ENCODE measurements at regions not wholly inside any gene's neighbourhood (a gene's known extent, or its start where the extent isn't known, plus 50 kb on each side); places are given as distances from the start of the nearest gene placed in this dataset.
A peak's percentile ranks its signal among the peaks of the same experiment; 100 is the strongest.

DNA sequence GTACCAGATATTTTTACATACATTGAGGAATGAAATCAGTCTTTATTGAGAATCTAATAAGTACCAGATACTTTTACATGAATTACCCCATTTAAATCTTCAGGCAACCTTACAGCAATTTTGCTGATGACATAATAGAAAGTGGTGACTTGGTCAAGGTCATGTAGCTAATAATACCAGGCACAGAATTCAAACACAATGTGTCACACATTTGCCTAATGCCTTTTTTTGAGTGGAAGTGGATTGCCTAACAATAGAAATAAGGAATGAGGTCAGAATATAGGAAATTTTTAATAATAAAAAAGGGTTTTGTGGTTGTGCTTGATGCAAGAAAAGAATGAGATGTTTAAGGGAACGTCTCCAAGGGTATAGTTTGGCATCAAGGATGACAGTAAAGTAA, 466.6 kb upstream of the IGFBP3 start:
- DNase-seq, result no peak

GRCh38 chr7:46386428-46387399, 465.6 kb upstream of the IGFBP3 start:
- no peak for DNase-seq

DNA sequence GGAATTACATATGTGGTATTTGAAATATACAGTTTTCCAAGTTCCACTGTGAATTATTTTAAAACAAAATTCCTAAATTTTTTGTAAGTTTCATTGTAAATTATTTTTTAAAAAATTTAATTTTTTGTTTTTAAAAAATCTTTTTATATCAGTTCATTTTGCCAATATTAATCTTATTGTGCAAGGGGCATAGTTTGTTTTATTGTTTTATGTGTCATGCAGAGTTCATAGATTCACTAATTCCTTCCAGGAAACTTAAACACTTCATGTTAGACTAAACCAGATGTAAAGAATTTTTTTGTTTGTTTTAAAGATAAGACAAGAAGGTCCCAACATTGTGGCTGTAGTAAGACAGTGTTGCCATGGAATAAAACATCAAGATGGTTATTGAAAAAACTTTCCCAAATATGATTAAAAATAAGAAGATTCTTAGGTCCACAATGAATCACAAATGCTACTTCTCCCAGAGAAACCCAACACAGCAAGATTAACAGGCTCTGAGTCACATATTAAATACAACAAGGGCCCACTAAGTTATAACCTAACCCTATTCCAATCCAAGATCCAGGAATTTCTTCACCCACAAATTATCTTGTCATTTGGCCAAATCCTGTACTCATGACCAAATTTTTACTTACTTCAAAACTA, 464.7 kb upstream of the IGFBP3 start:
- no peak for DNase-seq

- DNase-seq, result no peak
These were observed 462.5 kb upstream of the IGFBP3 start for GRCh38 chr7:46383605-46384004.

DNA sequence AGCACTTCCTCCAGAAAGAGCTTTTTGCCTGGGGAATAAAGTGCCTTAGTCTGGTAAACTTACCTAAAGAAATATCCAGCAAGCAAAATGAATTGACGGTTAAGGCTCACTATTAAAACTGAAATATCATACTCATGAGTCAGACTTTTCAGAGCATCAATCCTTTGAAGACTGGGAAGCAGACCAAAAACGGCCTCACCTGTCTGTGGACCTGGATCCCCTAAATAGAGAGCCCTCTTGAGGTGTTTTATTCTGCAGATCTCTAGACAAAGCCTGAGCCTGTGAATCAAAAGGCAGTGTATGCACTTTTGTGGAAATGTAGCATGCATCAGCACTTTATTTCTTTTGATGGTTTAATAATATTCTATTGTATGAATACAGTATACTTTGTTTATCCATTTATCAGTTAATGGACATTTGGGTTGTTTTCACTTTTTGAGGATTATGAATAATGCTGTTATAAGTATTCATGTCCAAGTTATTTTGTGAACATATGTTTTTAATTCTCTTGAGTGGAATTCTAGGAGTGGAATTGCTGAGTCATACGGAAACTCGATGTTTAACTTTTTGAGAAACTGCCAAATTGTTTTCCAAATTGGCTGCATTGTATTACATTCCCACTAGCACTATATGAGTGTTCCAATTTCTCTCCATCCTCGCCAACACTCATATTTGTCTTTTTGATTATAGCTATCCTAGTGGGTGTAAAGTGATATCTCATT, 449.0 kb upstream of the IGFBP3 start:
- DNase-seq, result no peak

- DNase-seq, result no peak
These were observed 447.8 kb upstream of the IGFBP3 start for GRCh38 chr7:46368871-46369270.

DNA sequence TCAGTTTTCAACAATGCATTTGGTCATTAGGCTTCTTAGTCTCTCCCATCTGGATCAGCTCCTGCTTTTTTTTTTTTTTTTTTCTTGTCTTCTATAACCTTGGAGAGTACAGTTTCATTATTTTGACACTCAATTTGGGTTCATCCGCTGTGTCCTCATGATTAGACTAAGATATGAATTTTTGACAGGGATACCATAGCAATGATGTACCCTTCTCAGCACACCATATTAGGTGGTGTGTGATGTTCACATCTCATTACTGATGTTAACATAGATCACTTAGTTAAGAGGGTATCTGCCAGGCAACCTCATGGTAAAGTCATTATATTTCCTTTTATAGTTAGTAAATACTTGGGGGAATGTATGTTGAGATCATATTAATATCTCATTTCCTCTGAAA, 445.5 kb upstream of the IGFBP3 start:
- no peak for DNase-seq

DNA sequence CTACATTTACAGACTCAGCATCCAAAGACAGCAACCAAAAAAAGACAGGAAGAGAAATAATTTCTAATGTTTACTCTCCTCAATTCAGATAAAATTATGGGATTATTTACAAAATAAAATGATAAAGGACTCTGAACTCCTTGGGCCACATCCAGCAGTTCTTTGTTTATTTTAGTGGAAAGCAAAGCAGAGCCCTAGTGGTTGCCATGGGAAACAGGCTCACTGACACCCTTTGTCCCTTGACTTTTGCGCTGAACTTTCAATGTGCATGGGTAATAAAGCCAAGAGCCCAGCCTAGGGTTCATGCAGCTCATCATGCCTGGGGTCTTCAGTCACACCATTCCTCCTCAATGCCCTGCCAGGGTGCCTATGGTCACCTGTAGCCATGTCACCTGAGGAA, 442.6 kb upstream of the IGFBP3 start:
- no peak for DNase-seq

- DNase-seq, result no peak
These were observed 439.7 kb upstream of the IGFBP3 start for GRCh38 chr7:46360811-46361210.

DNA sequence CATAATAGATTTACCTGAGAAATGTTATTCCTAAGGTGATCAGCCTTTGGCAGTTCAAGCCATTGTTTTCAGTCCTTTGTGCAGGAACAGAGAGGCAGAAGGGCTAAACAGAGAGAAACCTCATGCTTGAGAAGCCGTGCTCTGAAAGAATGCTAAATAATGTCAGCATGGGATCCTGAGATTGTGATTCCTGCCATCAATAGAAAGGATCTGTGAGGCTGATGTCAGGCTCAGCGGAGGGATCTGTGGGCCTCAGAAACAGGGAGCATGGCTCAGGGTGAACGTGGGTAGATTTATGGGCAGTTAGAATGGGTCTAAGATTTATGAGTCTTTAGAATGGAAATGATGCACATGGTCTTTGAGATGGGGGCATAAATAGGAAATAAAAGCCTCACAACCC, 439.2 kb upstream of the IGFBP3 start:
- DNase-seq, result no peak

- DNase-seq, result no peak
These were observed 436.8 kb upstream of the IGFBP3 start for GRCh38 chr7:46357851-46358250.

- DNase-seq, result no peak
These were observed 436.2 kb upstream of the IGFBP3 start for GRCh38 chr7:46357290-46357689.

DNA sequence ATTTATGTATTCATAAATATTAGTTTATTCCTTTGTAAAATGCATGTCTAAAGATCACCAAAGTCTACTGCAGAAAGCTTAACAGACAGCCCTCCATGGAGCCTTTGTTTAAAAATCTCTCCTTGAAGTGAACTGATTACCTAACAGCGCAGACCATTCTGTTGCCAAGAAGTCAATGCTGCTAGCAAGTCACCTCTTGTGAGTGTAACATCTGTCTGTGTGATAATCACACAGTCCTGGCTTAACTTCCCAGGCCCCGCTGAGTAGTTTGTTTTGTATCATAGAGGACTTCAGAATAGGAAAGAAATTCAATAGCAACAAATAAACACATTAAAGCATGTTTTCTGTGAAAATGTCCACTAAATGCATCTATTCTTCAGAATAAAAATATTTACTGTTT, 435.3 kb upstream of the IGFBP3 start:
- no peak for DNase-seq

- DNase-seq, result no peak
These were observed 434.3 kb upstream of the IGFBP3 start for GRCh38 chr7:46355331-46355730.

DNA sequence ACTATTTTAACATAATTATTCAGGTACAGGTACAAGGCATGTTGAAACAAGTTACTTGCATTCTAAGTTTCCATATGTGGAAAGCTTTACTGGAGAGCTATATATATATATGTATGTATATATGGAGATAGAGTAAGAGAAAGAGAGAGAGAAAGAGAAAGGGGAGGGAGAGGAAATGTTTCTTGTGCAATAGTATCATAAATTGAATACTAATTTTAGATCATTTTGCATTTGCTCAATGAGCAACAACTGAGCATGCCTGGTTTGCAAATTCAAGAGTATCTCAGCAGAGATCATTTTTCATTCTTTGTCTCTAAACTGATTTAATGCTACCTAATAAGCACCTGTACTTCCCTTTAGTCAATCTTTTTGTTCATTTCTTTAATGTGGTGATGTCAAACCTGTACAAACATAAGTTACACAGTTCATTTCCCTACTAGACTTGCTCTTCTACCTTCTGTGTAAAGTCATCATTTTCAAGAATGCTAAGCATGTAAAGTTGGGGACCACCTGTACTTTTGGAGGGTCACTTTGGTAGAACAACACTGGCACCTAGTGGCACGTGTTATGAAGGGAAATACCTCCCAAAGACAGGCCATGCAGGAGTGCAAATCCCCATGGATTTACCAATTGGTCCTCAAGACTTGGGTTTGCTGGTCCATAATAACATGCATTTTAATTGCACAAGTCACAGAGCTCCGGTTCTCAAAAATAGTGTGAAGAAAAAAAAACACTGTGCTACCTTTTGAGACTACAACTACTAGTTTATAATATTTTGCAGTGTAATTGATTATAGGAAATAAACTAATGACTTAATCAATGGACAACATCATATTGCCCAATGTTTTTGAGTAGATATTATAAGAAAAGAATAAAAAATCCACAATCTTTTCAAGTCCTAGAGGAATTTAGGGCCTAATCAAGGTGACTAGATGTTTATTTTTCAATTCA, 431.2 kb upstream of the IGFBP3 start:
- peak in 6 of 51 donors; percentile 2 to 22 (median 6) for DNase-seq

- DNase-seq, result no peak
These were observed 428.4 kb upstream of the IGFBP3 start for GRCh38 chr7:46349490-46349889.

- DNase-seq, result no peak
These were observed 423.5 kb upstream of the IGFBP3 start for GRCh38 chr7:46344533-46344932.

DNA sequence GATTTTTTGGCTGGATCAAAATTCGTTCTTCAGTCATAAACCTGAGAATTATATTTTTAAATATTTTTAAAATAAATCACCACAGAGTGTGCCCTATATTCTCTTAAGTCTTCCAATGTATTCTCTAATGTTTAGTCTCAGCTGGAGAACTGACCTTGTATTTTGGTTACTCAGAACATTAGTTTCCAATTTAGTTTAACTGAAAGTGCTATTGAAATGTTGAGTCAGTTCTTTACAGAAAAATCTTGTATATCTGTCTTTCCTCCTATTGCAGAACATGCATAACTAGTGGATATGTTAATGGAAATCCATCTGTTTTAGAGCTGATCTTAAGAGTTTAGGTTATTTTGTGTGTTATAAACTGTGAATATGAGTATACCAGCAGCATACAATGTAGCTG, 422.7 kb upstream of the IGFBP3 start:
- no peak for DNase-seq

- no peak for DNase-seq
These were observed 401.9 kb upstream of the IGFBP3 start for GRCh38 chr7:46322937-46323336.

DNA sequence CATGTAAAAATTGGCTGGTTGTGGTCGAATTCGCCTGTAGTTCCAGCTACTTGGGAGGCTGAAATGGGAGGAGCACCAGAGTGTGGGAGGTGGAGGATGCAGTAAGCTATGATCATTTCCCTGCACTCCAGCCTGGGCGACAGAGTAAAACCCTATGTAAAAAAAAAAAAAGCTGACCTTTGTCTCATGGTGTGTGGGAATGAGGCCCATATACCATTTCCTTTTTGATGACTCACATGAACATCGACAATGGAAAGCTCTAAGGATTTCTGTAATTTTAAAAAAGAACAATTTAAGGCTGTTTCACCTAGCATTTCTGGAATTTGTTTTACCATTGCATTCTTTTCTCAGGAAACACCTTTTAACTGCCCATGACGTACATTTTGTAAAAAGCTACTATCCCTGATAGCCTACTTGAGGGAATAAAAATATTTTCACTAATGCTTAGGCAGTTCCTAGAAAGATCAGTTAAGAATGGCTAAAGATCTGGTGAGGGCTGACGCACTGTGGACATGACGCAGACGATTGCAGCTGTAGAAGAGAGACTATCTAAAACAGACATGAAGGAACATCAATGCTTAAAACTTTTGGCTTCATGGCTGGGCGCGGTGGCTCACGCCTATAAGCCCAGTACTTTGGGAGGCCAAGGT, 400.6 kb upstream of the IGFBP3 start:
- DNase-seq, result no peak

GRCh38 chr7:46320956-46321355, 399.9 kb upstream of the IGFBP3 start:
- no peak for DNase-seq
